NCI-H1436 treated with DMSO at 0.1 percent for 48 hours (cell line): ENCODE measurements at regions not wholly inside any gene's neighbourhood (a gene's known extent, or its start where the extent isn't known, plus 50 kb on each side); places are given as distances from the start of the nearest gene placed in this dataset.

Experiments used
- DNase-seq: peaks from one replicate; lab custom pipeline; 2025; lab: John Stamatoyannopoulos, UW

GRCh38 chr3:193850084-193850619 is 257.1 kb downstream of the OPA1 start:
- no peak for DNase-seq

GRCh38 chr3:193851428-193851847 is 258.4 kb downstream of the OPA1 start:
- DNase-seq = no peak

- no peak for DNase-seq
Observed at GRCh38 chr3:193851941-193852674, 259.1 kb downstream of the OPA1 start.

- no peak for DNase-seq
Observed at GRCh38 chr3:193852901-193853300, 259.9 kb downstream of the OPA1 start.

GRCh38 chr3:193853511-193854219 is 260.7 kb downstream of the OPA1 start:
- DNase-seq = no peak

GRCh38 chr3:193857996-193858395 is 265.0 kb downstream of the OPA1 start:
- DNase-seq = no peak

- no peak for DNase-seq
Observed at GRCh38 chr3:193859195-193859594, 266.2 kb downstream of the OPA1 start.

GRCh38 chr3:193861012-193861411 is 268.0 kb downstream of the OPA1 start:
- DNase-seq = no peak

GRCh38 chr3:193862843-193863242 is 269.8 kb downstream of the OPA1 start:
- DNase-seq = no peak

- no peak for DNase-seq
Observed at GRCh38 chr3:193863657-193864357, 270.8 kb downstream of the OPA1 start.

- no peak for DNase-seq
Observed at GRCh38 chr3:193865339-193865738, 270.6 kb upstream of the HES1 start.

GRCh38 chr3:193865896-193866480 is 270.0 kb upstream of the HES1 start:
- DNase-seq = no peak

- DNase-seq = no peak
Observed at GRCh38 chr3:193868590-193868989, 267.4 kb upstream of the HES1 start.

GRCh38 chr3:193869221-193870201 is 266.4 kb upstream of the HES1 start:
- no peak for DNase-seq

- no peak for DNase-seq
Observed at GRCh38 chr3:193870376-193871219, 265.4 kb upstream of the HES1 start.

GRCh38 chr3:193871220-193871485 is 264.8 kb upstream of the HES1 start:
- no peak for DNase-seq

GRCh38 chr3:193872265-193872753 is 263.6 kb upstream of the HES1 start:
- no peak for DNase-seq

GRCh38 chr3:193873426-193874201 is 262.3 kb upstream of the HES1 start:
- DNase-seq = no peak

- DNase-seq = no peak
Observed at GRCh38 chr3:193874512-193874911, 261.4 kb upstream of the HES1 start.
